GM13976 (cell line): ENCODE measurements at regions not wholly inside any gene's neighbourhood (a gene's known extent, or its start where the extent isn't known, plus 50 kb on each side); places are given as distances from the start of the nearest gene placed in this dataset.

Experiments used
- DNase-seq: peaks from one replicate; pipeline ENCODE4 v3.0.0; 2012; ENCODE audit warnings: low spot score
- CTCF ChIP-seq: IDR thresholded peaks from 2 replicates; pipeline ENCODE4 v1.5.1; 2012; ENCODE audit warnings: borderline replicate concordance, mild to moderate bottlenecking; ENCODE audit not compliant: insufficient read depth; ENCODE audit errors: extremely low read depth, missing control alignments, control extremely low read depth
- in situ Hi-C: fragments of 300-500 bp; cut with MboI; formaldehyde crosslinking; loops from one replicate; pipeline ENCODE4 v1.12.0; 2022; ENCODE audit warnings: low sequenced_read_pairs, mixed read lengths, inconsistent platforms; ENCODE audit not compliant: unreplicated experiment

- DNase-seq = no peak
- no peak for TF ChIP-seq CTCF
- in situ Hi-C loops = no loop called here
Observed at GRCh38 chr3:106420628-106421027, 551.8 kb upstream of the CBLB start.

DNA sequence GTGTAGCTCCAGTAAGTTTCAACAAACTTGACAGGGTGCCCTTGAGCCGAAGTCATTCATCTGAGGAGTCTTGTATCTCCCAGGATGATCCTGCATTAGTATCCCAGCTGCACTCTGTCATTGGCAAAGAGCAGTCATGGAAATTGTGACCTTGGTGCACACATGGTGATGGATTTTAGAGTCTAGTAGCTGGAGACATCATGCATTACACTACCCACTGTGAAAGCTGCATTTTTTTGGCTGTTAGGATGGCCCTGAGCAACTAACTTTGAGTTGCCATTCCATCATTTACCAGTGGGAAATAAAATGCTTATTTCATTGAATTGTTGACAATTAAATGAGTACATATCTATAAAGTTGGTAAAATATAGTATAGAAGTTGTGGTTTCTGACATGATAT lies 552.6 kb upstream of the CBLB start:
- in situ Hi-C loops = no loop called here
- TF ChIP-seq CTCF = no peak
- DNase-seq = no peak

GRCh38 chr3:106421909-106422308 lies 553.1 kb upstream of the CBLB start:
- in situ Hi-C loops = no loop called here
- no peak for DNase-seq
- TF ChIP-seq CTCF = no peak

- no peak for TF ChIP-seq CTCF
- in situ Hi-C loops = no loop called here
- no peak for DNase-seq
Observed at GRCh38 chr3:106423321-106424225, 554.8 kb upstream of the CBLB start.

DNA sequence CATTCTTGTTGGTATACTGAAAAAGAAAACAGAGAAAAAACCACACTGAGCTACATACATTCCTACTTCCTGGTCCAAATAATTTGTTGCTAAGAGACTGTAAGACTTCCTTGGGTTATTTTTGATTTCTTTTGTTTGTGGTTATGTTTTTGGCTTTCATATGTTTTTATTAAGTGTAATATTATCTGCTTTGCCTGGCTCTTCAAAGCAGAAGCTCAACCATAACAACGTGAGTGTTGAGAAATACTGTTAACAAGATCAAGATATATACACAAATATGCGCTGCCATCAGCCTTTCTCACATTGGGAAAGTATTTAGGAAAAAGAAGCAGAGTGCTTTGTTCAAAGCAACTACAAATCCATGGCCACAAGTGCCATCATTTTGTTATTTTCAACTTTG lies 556.2 kb upstream of the CBLB start:
- TF ChIP-seq CTCF = no peak
- no peak for DNase-seq
- in situ Hi-C loops = no loop called here

DNA sequence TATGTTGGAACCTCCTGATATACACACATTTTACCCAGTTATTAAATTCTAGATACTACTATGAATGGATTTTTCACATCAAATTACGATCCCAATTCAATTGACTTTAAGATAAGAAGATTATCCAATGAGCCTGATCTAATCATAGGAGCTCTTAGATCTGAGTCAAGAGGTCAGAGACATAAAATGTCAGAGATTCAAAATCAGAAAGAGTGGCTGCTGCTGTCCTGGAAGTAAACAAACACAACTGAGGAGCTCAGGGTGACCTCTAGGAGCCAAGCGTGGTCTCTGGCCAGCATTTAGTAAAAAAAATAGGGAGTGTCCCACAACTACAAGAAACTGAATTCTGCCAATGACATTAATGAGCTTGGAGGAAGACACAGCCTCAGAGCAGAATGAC lies 557.1 kb upstream of the CBLB start:
- TF ChIP-seq CTCF = no peak
- in situ Hi-C loops = no loop called here
- no peak for DNase-seq
